ENCODE measurements at regions not wholly inside any gene's neighbourhood (a gene's known extent, or its start where the extent isn't known, plus 50 kb on each side); places are given as distances from the start of the nearest gene placed in this dataset.

DNA sequence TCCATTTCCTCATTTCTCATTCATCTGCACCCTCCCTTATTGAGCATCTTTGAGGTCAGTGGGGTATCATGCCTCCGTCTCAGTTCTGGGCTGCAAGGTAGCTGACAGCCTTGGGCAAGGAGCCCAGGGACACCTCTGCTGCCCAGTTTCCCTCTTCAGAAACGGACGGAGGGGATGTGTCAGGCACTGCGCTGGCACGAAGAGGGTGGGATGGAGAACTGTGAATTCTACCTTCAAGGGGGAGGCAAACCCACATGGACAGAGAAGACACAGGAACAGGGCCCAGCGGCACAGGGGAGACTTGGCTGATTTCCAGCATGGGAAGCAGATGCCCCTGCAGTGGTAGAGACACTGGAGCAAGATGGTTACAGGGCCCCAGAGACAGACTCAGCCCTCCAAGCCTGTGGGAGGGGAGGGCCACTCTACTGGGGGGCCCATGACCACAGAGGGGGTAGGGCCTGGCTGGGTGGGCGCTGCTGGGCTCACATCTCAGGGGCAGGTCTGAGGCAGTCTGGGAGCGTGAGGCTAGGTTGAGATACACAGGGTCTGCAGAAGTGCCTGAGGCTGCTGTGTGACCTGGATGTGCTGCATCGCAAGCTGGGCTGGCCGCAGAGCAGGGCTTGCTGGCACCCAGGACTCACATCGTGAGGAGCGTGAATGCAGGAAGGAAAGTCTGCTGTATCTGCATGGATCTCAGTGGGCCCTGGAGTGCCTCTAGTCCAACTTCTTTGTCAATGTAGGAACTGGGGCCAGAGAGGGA, 92.3 kb downstream of the HS1BP3 start:
- H3K27me3 Mint-ChIP-seq = peaks cover 3% of the 10 kb centered on the region

DNA sequence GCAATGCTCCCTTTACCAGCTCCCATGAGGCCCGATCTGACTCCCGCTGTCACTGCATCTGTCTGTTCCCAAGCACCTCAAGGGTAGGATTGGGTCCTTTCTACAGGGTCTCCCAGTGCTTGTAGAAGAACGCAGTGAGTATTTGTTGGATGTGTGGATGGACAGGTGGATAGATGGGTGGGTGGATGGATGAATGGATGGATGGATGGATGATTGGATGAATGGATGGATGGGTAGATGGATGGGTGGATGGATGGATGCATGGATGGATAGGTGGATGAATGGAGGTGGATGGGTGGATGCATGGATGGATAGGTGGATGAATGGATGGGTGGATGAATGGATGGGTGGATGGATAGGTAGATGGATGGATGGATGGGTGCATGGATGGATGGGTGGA, 91.6 kb downstream of the HS1BP3 start:
- H3K4me3 Mint-ChIP-seq = no peak overlapping the region
- H3K9me3 Mint-ChIP-seq = no peaks in the 10 kb centered on the region
- peaks cover 4% of the 10 kb centered on the region for H3K4me1 Mint-ChIP-seq (ENCODE audit: low read depth)
- no peaks in the 10 kb centered on the region for H3K36me3 Mint-ChIP-seq (ENCODE audit: low read depth)
- no peak overlapping the region for H3K27ac Mint-ChIP-seq
- peaks cover 3% of the 10 kb centered on the region for H3K27me3 Mint-ChIP-seq

More for the DNA sequence above, 92.3 kb downstream of the HS1BP3 start:
- Mint-ChIP-seq H3K4me1 (ENCODE audit: low read depth) (peaks cover 4% of the 10 kb centered on the region), H3K9me3 (no peaks in the 10 kb centered on the region), H3K4me3 (no peak overlapping the region), H3K36me3 (ENCODE audit: low read depth) (no peaks in the 10 kb centered on the region), H3K27ac (no peak overlapping the region)

DNA sequence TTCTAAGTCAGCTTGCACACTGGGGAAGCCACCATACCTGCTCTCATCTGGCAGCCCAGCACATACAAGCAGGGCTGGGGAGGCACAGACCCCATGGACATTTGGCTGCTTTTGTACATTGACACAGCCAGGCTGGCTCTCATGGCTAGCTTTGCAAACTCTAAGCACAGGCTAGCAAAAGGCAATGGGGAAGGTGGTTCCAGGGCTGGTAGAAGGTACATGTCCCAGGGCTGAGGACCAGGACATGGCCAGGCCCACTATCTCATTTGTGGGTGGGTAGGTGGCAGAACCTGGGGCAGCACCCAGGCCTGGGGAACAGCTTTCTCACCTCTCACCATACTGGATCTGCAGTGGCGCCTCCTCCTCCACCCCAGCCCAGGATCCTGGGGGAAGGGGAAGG, 90.9 kb downstream of the HS1BP3 start:
- H3K36me3 Mint-ChIP-seq (ENCODE audit: low read depth) = no peaks in the 10 kb centered on the region
- no peak overlapping the region for H3K4me3 Mint-ChIP-seq
- H3K4me1 Mint-ChIP-seq (ENCODE audit: low read depth) = peaks cover 4% of the 10 kb centered on the region
- peaks cover 3% of the 10 kb centered on the region for H3K27me3 Mint-ChIP-seq
- no peaks in the 10 kb centered on the region for H3K9me3 Mint-ChIP-seq
- no peak overlapping the region for H3K27ac Mint-ChIP-seq

DNA sequence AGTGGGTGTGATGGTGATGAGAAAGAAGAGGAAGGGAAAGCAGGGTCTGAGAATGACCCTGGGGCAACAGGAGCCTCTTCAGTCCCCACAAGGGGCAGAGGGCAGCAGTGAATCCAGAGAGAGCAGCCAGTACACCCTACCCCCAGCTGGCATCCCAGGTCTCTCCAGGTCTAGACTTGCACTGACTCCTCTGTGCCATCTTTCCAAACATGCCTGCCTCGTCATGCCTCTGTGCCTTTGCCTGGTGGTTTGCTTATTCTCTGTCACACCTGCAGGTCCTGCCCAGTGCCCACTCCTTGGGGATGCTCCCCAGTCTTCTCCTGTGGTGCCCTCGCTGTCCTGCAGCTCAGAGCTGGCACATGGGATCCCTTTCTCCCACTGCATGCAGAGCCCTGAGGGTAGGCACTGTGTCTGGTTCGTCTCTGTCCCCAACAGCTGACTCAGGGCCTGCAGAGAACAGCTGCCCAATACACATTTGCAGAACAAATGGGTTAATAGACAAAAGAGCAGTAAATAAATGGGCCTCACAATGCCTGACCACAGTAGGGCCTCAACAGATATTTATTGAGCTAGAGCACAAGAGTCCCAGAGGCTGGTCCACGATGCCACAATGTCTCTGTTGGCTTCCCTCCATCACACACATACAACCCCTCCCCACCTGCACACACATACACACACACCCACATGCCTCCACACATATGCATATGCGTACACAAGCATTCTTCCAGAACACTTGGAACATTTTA, 89.8 kb downstream of the HS1BP3 start:
- peaks cover 4% of the 10 kb centered on the region for H3K4me1 Mint-ChIP-seq (ENCODE audit: low read depth)
- no peak overlapping the region for H3K27ac Mint-ChIP-seq
- H3K9me3 Mint-ChIP-seq = no peaks in the 10 kb centered on the region
- H3K27me3 Mint-ChIP-seq = peaks cover 3% of the 10 kb centered on the region
- no peak overlapping the region for H3K4me3 Mint-ChIP-seq
- H3K36me3 Mint-ChIP-seq (ENCODE audit: low read depth) = no peaks in the 10 kb centered on the region

DNA sequence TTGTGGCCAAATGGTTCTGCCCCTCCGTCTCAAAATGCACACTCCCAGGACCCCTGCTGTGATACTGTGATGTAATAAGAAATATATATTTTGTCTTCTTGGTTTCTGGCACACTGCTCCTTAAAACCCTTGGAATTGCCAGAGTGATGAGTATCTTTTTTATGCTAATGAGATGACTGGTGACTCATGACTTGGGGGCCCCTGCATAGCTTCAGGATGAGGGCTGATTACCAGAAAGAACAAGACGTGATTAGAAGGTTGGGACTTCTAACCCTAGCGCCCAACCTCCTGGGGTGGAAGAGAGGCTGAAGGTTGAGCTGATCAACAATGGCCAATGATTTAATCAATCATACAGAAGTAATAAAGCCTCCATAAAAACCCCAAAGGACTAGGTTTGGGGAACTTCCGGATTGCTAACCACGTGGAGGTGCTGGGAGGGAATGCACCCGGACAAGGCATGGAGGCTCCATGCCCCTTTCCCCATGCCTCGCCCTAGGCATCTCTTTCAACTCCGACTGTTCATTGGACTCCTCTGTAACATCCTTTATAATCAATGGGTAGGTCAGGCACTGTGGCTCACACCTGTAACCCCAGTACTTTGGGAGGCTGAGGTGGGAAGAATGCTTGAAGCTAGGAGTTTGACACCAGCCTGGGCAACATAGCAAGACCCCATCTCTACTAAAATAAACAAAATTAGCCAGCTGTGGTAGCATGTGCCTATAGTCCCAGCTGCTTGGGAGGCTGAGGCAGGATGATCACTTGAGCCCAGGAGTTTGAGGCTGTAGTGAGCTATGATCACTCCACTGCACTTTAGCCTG, 89.1 kb downstream of the HS1BP3 start:
- no peaks in the 10 kb centered on the region for H3K36me3 Mint-ChIP-seq (ENCODE audit: low read depth)
- H3K9me3 Mint-ChIP-seq = no peaks in the 10 kb centered on the region
- H3K4me3 Mint-ChIP-seq = no peak overlapping the region
- peaks cover 4% of the 10 kb centered on the region for H3K4me1 Mint-ChIP-seq (ENCODE audit: low read depth)
- peaks cover 3% of the 10 kb centered on the region for H3K27me3 Mint-ChIP-seq
- no peak overlapping the region for H3K27ac Mint-ChIP-seq

DNA sequence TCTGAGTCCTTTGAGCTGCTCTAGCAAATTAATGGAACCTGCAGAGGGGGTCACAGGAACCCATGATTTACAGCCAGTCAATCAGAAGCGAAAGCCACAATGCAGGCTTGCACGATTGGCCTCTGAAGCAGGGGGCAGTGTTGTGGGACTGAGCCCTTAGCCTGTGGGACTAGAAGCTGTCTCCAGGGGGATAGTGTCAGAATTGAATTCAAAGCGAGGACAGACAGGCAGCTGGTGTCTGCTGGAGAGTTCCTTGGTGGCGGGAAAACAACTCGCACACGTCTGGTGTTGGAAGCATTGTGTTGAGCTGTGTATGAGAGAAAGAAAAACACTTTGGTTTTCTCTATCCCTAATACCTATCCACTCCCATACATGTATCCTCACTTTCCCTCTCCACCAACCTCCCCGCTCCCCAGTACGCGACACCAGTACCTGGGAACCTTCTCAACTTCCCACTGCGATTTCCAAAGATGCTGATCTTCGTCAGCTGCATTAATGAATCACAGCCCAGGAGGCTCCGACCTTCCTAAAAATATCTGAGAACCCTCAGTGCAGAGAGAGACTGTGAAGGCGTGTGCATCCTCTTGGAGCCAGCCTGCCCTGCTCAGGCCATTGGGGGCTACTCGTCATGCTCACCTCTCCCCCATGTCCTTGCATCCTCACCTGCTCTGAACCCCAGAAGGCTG, 88.2 kb downstream of the HS1BP3 start:
- Mint-ChIP-seq H3K36me3 (ENCODE audit: low read depth) (no peaks in the 10 kb centered on the region), H3K27me3 (no peaks in the 10 kb centered on the region), H3K27ac (no peak overlapping the region), H3K4me3 (no peak overlapping the region), H3K9me3 (no peaks in the 10 kb centered on the region), H3K4me1 (ENCODE audit: low read depth) (peaks cover 4% of the 10 kb centered on the region)

DNA sequence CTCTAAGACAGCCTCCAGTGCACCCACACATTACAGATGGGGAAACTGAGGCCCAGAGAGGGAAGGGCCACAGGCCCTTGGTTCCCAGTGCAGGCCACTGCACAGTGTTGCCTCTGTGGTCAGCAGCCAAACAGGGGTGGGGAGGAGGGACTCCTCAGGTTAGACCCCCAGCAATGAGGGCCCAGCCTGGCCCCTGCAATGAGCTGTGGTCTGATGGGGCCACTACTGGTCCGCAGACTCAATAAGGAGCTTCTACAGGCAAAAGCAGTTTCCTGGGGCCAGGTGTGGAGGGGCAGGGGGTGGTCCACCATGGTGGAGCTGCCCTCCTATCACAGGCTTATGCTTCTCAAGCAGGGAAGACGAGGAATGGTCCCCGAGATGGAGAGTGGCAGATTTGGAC, 87.6 kb downstream of the HS1BP3 start:
- Mint-ChIP-seq H3K4me3 (no peak overlapping the region), H3K27ac (no peak overlapping the region), H3K4me1 (ENCODE audit: low read depth) (peaks cover 4% of the 10 kb centered on the region), H3K27me3 (no peaks in the 10 kb centered on the region), H3K36me3 (ENCODE audit: low read depth) (no peaks in the 10 kb centered on the region), H3K9me3 (no peaks in the 10 kb centered on the region)

DNA sequence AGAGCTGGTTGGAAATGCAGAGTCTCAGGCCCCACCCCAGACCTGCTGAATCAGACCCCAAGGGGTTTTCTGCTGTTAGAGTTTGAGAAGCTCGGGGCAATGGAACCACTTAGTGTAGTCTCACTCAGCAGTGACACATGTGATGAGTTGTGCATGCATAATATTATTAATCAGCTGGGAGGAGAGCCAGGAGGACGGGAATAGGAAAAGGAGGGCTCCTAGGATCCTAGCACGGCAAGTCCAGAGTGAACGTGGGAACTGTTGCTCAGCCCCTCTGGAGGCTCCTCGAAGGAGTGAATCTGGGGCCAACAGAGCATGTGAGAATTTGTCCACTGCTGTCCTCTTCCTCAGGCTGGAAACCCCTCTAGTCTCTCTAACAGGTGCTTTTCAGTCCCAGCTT, 87.1 kb downstream of the HS1BP3 start:
- H3K9me3 Mint-ChIP-seq = no peaks in the 10 kb centered on the region
- no peaks in the 10 kb centered on the region for H3K36me3 Mint-ChIP-seq (ENCODE audit: low read depth)

DNA sequence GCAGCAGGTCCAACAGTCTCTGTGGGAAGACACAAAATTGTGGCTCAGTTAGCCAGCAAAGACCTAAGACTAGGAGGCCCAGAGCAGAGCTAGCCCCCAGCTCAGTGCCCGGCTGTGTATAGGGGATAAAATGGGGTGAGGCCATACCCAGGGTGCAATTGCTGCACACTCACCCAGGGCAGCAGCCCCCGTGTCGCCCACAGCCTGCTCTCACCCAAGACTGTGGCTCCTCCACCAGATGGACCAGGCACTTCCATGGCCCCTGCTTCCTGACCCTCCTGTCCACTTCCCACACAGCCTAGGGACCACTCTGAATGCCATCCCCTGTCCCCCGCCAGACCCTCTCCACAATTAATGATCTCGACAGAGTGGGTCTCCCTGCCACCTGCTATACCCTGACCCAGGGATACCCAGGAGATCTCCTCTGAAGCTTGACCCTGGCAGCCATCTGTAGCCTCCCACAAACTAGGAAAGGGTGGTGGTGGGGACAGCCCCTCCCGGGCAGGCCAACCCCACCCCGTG, 85.7 kb downstream of the HS1BP3 start:
- peaks cover 4% of the 10 kb centered on the region for H3K4me1 Mint-ChIP-seq (ENCODE audit: low read depth)
- no peak overlapping the region for H3K27ac Mint-ChIP-seq
- no peaks in the 10 kb centered on the region for H3K27me3 Mint-ChIP-seq
- no peak overlapping the region for H3K4me3 Mint-ChIP-seq
- H3K36me3 Mint-ChIP-seq (ENCODE audit: low read depth) = no peaks in the 10 kb centered on the region
- no peaks in the 10 kb centered on the region for H3K9me3 Mint-ChIP-seq

More for the DNA sequence above, 87.1 kb downstream of the HS1BP3 start:
- Mint-ChIP-seq H3K27ac (no peak overlapping the region), H3K4me1 (ENCODE audit: low read depth) (peaks cover 4% of the 10 kb centered on the region), H3K4me3 (no peak overlapping the region), H3K27me3 (no peaks in the 10 kb centered on the region)

DNA sequence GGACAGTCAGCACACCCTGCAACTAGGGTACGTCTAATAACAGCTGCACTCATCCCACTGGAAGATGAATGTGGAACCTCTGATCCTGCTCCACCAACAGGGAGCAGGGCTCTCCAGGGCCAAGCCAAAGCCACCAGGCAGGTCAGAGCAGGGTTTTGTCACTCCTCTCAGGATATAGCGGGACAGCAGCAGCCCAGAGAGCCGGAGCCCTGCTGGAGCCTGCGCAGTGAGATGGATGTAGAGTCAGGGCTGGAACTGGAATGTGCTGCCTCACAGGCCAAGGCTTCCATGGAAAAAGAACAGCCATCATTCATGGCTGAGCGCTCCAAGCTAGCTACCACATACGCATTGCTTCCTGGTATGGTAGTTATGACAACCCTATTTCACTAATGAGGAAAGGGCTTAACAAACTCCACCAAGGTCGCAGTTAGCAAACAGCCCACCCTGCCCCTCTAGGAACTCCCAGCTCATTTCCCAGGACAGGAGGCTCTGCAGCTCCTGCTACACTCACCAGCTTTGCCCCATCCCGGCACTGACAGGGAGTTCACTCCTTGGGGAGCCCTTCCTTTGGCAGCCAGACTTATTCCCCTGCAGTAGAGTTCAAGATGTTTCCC, 85.2 kb downstream of the HS1BP3 start:
- Mint-ChIP-seq H3K4me3 (no peak overlapping the region), H3K36me3 (ENCODE audit: low read depth) (no peaks in the 10 kb centered on the region), H3K27me3 (no peaks in the 10 kb centered on the region)

DNA sequence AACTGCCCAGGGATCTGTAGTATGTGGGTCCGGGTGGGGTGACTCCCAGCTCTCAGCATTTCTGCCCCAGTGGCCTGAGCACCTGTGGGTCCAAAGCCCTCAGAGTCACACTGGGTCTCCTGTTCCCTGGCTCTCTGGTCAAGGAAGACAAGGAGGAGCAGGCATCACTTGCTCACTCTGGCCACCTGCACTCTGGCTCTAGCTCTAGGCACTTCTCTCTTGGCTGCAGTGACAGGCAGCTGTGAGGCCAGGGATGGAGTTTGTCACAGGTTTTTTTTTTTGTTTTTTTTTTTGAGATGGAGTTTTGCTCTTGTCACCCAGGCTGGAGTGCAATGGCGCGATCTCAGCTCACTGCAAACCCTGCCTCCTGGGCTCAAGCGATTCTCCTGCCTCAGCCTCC, 84.6 kb downstream of the HS1BP3 start:
- Mint-ChIP-seq H3K9me3 (no peaks in the 10 kb centered on the region), H3K36me3 (ENCODE audit: low read depth) (no peaks in the 10 kb centered on the region), H3K27me3 (no peaks in the 10 kb centered on the region), H3K4me1 (ENCODE audit: low read depth) (peaks cover 4% of the 10 kb centered on the region), H3K27ac (no peak overlapping the region), H3K4me3 (no peak overlapping the region)

More for the DNA sequence above, 85.2 kb downstream of the HS1BP3 start:
- Mint-ChIP-seq H3K9me3 (no peaks in the 10 kb centered on the region), H3K4me1 (ENCODE audit: low read depth) (peaks cover 4% of the 10 kb centered on the region), H3K27ac (no peak overlapping the region)

DNA sequence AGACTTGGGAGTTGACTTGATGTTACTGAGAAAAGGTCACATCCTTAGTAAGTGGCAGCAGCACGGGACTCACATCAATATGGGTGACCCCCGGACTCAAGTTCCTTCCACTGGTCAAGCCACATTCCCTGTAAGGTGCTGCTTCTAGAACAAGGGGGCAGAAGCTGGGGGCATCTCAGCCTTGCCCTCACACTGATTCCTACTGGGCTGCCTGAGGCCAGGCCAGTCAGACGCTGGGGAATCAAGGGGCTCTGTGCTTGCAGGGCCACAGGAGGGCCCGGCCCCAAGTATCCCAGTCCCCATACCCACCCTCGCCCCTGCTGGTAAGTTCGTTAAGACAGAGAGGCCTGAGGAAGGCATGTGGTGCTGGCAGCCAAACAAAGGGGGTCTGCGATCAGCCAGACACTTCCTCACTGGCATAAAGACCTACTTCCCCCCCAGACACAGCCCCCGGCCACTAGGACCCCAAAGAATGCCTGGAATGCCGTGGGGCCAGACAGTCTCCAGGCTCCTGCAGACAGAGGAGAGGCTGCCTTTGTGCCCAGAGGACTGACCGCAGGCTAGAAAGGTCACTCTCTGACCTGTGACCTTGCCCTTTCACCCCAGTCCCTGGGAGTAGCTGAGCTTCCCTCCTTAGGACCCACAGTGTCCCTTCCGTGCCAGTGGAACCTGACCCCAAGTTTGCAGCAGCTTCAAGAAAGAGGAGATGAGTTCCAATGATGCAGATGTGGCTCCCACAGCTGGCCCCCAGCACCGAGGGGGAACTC, 83.6 kb downstream of the HS1BP3 start:
- Mint-ChIP-seq H3K9me3 (no peaks in the 10 kb centered on the region), H3K27ac (no peak overlapping the region), H3K4me1 (ENCODE audit: low read depth) (peaks cover 6% of the 10 kb centered on the region), H3K4me3 (no peak overlapping the region), H3K36me3 (ENCODE audit: low read depth) (no peaks in the 10 kb centered on the region), H3K27me3 (no peaks in the 10 kb centered on the region)

Measured in stimulated activated naive CD8-positive, alpha-beta T cell treated with anti-CD3 and anti-CD28 coated beads, Interleukin-15, Interleukin-2, amounts not matched to agents 100 ng/mL and 50 ng/mL, for 24 hours (primary cell).